HepG2 (cell line): ENCODE measurements at regions not wholly inside any gene's neighbourhood (a gene's known extent, or its start where the extent isn't known, plus 50 kb on each side); places are given as distances from the start of the nearest gene placed in this dataset.

Source experiments
- ATAC-seq: fragments of 200-7000 bp; cut with Tn5 transposase; 3 replicates; pipeline ENCODE4 v1.9.1; 2020; ENCODE audit warnings: mild to moderate bottlenecking, moderate library complexity
- BruUV-seq: library from RNA; stranded (reverse); fragments of 400-500 nt; replicated peaks from 2 replicates; lab custom pipeline; 2021; lab: Mats Ljungman, UMichigan
- CTCF ChIA-PET: fragments of 300-600 bp; formaldehyde crosslinking; extraction: SDS; loops from one replicate; lab custom pipeline; 2021; ENCODE audit warnings: low total read pairs, inconsistent platforms, low intra/inter-chr PET ratio; lab: Yijun Ruan, JAX
- POLR2A ChIA-PET: fragments of 350-600 bp; sonication (Branson Sonifier 250); formaldehyde crosslinking; loops from one replicate; lab custom pipeline; 2020; ENCODE audit warnings: antibody characterized with exemption, inconsistent platforms; lab: Yijun Ruan, JAX
- DNase-seq: peaks from one replicate; pipeline ENCODE4 v3.0.0-alpha.2; 2015; ENCODE audit warnings: low spot score
- FAIRE-seq: peaks from 3 replicates; lab custom pipeline; 2011; peaks lifted over from hg19 to GRCh38; lab: Jason Lieb, UNC
- H2AFZ ChIP-seq: one replicate; pipeline ENCODE4 v1.6.1; 2011; ENCODE audit warnings: low read length, inconsistent platforms
- H3K27ac ChIP-seq: fragments of 300-600 bp; 3 replicates; pipeline ENCODE4 v1.8.0; 2011; ENCODE audit warnings: mixed run types, mild to moderate bottlenecking, mixed read lengths, low read length, inconsistent platforms; ENCODE audit not compliant: insufficient read depth; ENCODE audit errors: extremely low read length
- H3K27me3 ChIP-seq, 2 experiments: fragments of 200-600 bp in 1 of 2; 2 replicates in 1 of 2; 3 replicates in 1 of 2; pipeline versions ENCODE4 v1.6.0 to v1.8.0; 2011; ENCODE audit warnings: low read length in 2 of 2, mild to moderate bottlenecking in 2 of 2, moderate library complexity in 2 of 2, inconsistent platforms in 1 of 2; ENCODE audit not compliant: insufficient read depth in 2 of 2, control insufficient read depth in 1 of 2
- H3K36me3 ChIP-seq, 2 experiments: fragments of 200-600 bp in 1 of 2; replicated peaks in 1 of 2; 2 replicates in 1 of 2; 3 replicates in 1 of 2; pipeline versions ENCODE4 v1.5.1 to v1.8.0; 2011; ENCODE audit warnings: low read length in 2 of 2, inconsistent platforms in 1 of 2; ENCODE audit not compliant: insufficient read depth in 2 of 2, control insufficient read depth in 1 of 2
- H3K4me1 ChIP-seq: 2 replicates; pipeline ENCODE4 v1.5.1; 2012; ENCODE audit warnings: low read length, inconsistent platforms; ENCODE audit not compliant: insufficient read depth
- H3K4me2 ChIP-seq: 2 replicates; pipeline ENCODE4 v1.6.0; 2011; ENCODE audit warnings: low read depth, low read length, inconsistent platforms
- H3K4me3 ChIP-seq, 3 experiments: fragments of 200-600 bp in 1 of 3; sonication (generic), shearing (Covaris generic) in 1 of 3; replicated peaks in 1 of 3; 2 replicates each; pipeline ENCODE4 v1.5.1; 2011 to 2016; ENCODE audit warnings: low read length in 3 of 3, inconsistent platforms in 2 of 3, low read depth in 2 of 3, mild to moderate bottlenecking in 2 of 3, control low read depth in 1 of 3, mixed read lengths in 1 of 3; ENCODE audit not compliant: insufficient read depth in 1 of 3
- H3K79me2 ChIP-seq: one replicate; pipeline ENCODE4 v1.6.1; 2011; ENCODE audit warnings: low read length, inconsistent platforms; ENCODE audit not compliant: insufficient read depth
- H3K9ac ChIP-seq: 2 replicates; pipeline ENCODE4 v1.6.0; 2011; ENCODE audit warnings: mild to moderate bottlenecking, low read depth, low read length, inconsistent platforms; ENCODE audit not compliant: insufficient read depth
- H3K9me3 ChIP-seq: 2 replicates; pipeline ENCODE4 v1.5.1; 2012; ENCODE audit warnings: mild to moderate bottlenecking, low read length
- H4K20me1 ChIP-seq: 2 replicates; pipeline ENCODE4 v1.6.0; 2011; ENCODE audit warnings: inconsistent platforms, mild to moderate bottlenecking, low read length, moderate library complexity; ENCODE audit not compliant: insufficient read depth
- AKNA ChIP-seq: sonication (generic); formaldehyde crosslinking; IDR thresholded peaks from 2 replicates; pipeline ENCODE4 v1.4.0; 2020; ENCODE audit warnings: missing genetic modification reagents, borderline replicate concordance
- ASH2L ChIP-seq: fragments of 300-600, 200-600 bp; sonication (generic); IDR thresholded peaks from 2 replicates; pipeline ENCODE4 v1.7.0; 2017; ENCODE audit warnings: low read depth, mild to moderate bottlenecking, moderate library complexity, mixed read lengths, low read length; ENCODE audit not compliant: insufficient read length
- CREB3 ChIP-seq: sonication (generic); formaldehyde crosslinking; IDR thresholded peaks from 2 replicates; pipeline ENCODE4 v1.5.0; 2020; ENCODE audit warnings: missing genetic modification reagents
- CREBL2 ChIP-seq: sonication (generic); formaldehyde crosslinking; IDR thresholded peaks from 2 replicates; pipeline ENCODE4 v1.8.1; 2023; ENCODE audit warnings: missing genetic modification reagents, mild to moderate bottlenecking, borderline replicate concordance
- ELF3 ChIP-seq: IDR thresholded peaks from 2 replicates; pipeline ENCODE4 v1.6.1; 2016; ENCODE audit warnings: missing genetic modification reagents, missing compliant biosample characterization
- IKZF5 ChIP-seq: IDR thresholded peaks from 2 replicates; pipeline ENCODE4 v1.6.1; 2018; ENCODE audit warnings: missing genetic modification reagents, mild to moderate bottlenecking, missing compliant biosample characterization
- NCOA2 ChIP-seq: sonication (generic); formaldehyde crosslinking; IDR thresholded peaks from 2 replicates; pipeline ENCODE4 v1.8.0; 2022; ENCODE audit warnings: inconsistent platforms
- PAF1 ChIP-seq: IDR thresholded peaks from 2 replicates; pipeline ENCODE4 v1.6.1; 2016; ENCODE audit warnings: missing genetic modification reagents, missing compliant biosample characterization
- PHF21A ChIP-seq: sonication (generic); formaldehyde crosslinking; IDR thresholded peaks from 2 replicates; pipeline ENCODE4 v1.5.0; 2020; ENCODE audit warnings: mild to moderate bottlenecking, missing genetic modification reagents
- TMF1 ChIP-seq: sonication (generic); formaldehyde crosslinking; IDR thresholded peaks from 2 replicates; pipeline ENCODE4 v1.8.1; 2022; ENCODE audit warnings: low read depth, missing genetic modification reagents
- TSC22D2 ChIP-seq: sonication (generic); formaldehyde crosslinking; IDR thresholded peaks from 2 replicates; pipeline ENCODE4 v1.5.1; 2020; ENCODE audit warnings: missing genetic modification reagents, mild to moderate bottlenecking, borderline replicate concordance
- ZNF3 ChIP-seq: IDR thresholded peaks from 2 replicates; pipeline ENCODE4 v1.7.0; 2017; ENCODE audit warnings: inconsistent platforms
- ZNF512B ChIP-seq: sonication (generic); formaldehyde crosslinking; IDR thresholded peaks from 2 replicates; pipeline ENCODE4 v1.5.1; 2020; ENCODE audit warnings: missing genetic modification reagents, mild to moderate bottlenecking, borderline replicate concordance
- ZNF567 ChIP-seq: sonication (generic); formaldehyde crosslinking; IDR thresholded peaks from 2 replicates; pipeline ENCODE4 v1.8.1; 2023; ENCODE audit warnings: mild to moderate bottlenecking, missing genetic modification reagents, borderline replicate concordance
- ZNF7 ChIP-seq: IDR thresholded peaks from 2 replicates; pipeline ENCODE4 v1.6.1; 2016; ENCODE audit warnings: missing biosample characterization, missing genetic modification reagents
- WGBS: methylation state at CpG from one replicate; pipeline ENCODE4 v1.1.6; 2017; ENCODE audit warnings: low lambda C conversion rate; 5-methylcytosine and 5-hydroxymethylcytosine counted together
- in situ Hi-C: cut with HindIII; loops from 2 replicates; pipeline ENCODE4 v1.10.0; 2017; ENCODE audit warnings: low pct_unique_long_range_greater_than_20kb; ENCODE audit not compliant: extremely low pct_ligation_motif_present
- intact Hi-C: fragments of 100-400 bp; cut with micrococcal nuclease; formaldehyde crosslinking; loops from one replicate; pipeline ENCODE4 v1.10.0; 2022; ENCODE audit not compliant: unreplicated experiment

GRCh38 chr12:88775742-88776151 lies 195.5 kb upstream of the KITLG start (continued):
- TF ChIP-seq CREB3 (CRISPR knock-in tag): no peak
- no peak for TF ChIP-seq PHF21A (CRISPR knock-in tag)
- TF ChIP-seq ZNF3 (CRISPR knock-in tag): no peak
- TF ChIP-seq PAF1 (CRISPR knock-in tag): no peak
- TF ChIP-seq TSC22D2 (CRISPR knock-in tag): no peak
- TF ChIP-seq ASH2L: no peak

- 0% methylated on average over 1 of the region's 1 CpG for WGBS
- in situ Hi-C loops (no loop called here), intact Hi-C loops (no loop called here)
- no peak overlapping the region for H3K4me2 ChIP-seq
- H3K9me3 ChIP-seq: no peaks in the 10 kb centered on the region
- H3K79me2 ChIP-seq: no peaks in the 10 kb centered on the region
- H3K27ac ChIP-seq: no peak overlapping the region
- POLR2A ChIA-PET: no interaction called here
- H3K27me3 ChIP-seq: no peaks in the 10 kb centered on the region
- CTCF ChIA-PET: no interaction called here
- no peak overlapping the region for H3K9ac ChIP-seq
- no peak overlapping the region for H3K4me3 ChIP-seq
- H2AFZ ChIP-seq: no peak overlapping the region
- H3K4me1 ChIP-seq: no peaks in the 10 kb centered on the region
- no TSS peak for BruUV-seq
- DNase-seq: no peak
- ATAC-seq: no peak
- H3K36me3 ChIP-seq: no peaks in the 10 kb centered on the region
- no peak for FAIRE-seq
- H4K20me1 ChIP-seq: no peaks in the 10 kb centered on the region
- TF ChIP-seq ELF3 (CRISPR knock-in tag) (no peak), AKNA (CRISPR knock-in tag) (no peak), ZNF512B (CRISPR knock-in tag) (no peak), NCOA2 (CRISPR knock-in tag) (no peak), IKZF5 (CRISPR knock-in tag) (no peak), TMF1 (no peak), CREBL2 (CRISPR knock-in tag) (no peak), ZNF7 (CRISPR knock-in tag) (no peak), ZNF567 (CRISPR knock-in tag) (no peak)
Observed at GRCh38 chr12:88767699-88768098, 187.4 kb upstream of the KITLG start.
